NCI-H1417 (cell line): ENCODE measurements at regions not wholly inside any gene's neighbourhood (a gene's known extent, or its start where the extent isn't known, plus 50 kb on each side); places are given as distances from the start of the nearest gene placed in this dataset.

Source experiments
- DNase-seq, 3 experiments: peaks; one replicate each; lab custom pipeline; 2025; lab: John Stamatoyannopoulos, UW

GRCh38 chr6:165986914-165987482, 180.7 kb downstream of the TBXT start:
- DNase-seq: no peak

DNA sequence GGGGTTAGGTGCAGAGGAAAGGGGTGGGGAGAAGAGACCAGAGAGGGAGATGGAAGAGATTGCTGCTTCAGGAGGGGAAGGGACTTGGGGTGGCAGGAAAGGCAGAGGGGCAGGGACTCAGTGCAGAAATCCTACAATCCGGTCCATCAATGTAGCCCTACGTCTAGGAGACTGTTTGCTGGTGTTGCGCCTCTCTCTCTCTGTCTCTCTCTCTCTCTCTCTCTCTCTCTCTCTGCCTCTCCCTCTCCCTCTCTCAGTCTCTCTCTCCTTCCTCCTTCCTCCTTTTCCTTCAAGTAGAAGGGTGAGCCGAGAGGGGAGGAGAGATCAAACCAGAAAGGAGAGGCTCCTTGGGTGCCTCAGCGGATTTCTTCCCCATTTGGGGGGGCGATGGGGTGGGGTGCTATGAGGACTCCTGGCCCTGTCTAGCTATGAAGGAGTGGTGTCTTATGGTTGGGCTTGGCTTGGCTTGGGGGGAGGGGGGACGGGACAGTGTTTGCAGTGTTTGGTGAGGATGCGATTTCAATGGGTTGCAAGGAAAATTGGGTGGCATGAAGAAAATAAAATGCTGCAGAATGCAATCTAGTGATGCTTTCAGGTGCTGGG, 181.2 kb downstream of the TBXT start:
- no peak for DNase-seq

DNA sequence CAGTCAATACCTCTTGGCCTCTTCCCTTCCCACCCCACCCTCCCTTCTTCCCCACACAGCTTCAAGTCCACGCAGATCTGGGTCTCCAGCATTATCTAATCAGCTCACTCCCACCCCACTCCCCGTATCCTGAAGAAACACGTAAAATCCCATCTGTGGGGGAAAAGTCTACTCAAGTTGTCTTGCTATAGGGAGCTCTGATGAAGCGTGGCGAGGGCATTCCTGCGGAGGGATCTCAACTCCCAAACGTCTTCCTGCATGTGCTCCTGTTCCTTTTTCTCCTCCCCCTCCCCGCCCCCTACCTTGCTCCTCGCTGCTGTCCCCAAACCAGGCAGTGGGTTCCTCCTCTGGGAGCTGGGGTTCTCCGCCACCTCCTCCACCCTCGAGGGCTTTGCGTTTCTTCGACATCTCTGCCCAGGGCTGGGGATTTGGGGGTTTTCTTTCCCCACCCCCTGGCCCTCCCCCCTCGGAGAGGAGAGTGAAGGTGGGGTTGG, 181.8 kb downstream of the TBXT start:
- no peak for DNase-seq

DNA sequence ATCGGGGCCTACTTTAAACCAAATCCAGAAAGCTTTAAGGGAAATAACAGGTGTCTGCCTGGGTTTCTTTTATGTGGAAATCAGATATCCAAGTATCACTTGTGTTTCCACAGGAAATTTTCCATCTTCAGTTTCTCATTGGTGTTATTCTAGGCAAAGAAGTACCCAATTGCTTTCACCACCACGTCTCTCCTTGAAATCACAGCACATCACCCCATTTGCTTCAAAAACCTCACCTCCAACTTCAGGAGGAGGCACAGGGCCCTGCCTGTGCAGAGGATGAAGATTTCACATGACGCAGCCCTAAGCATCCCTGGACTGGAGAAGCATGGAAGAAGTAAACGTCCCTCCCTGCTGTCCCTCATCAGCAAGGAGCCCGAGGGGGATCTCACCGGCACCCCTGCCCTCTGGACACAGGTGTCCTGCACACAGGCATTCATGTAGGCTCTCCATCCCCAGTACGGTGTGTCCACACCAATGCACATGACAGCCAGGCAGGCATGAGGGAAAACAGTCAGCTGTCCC, 182.3 kb downstream of the TBXT start:
- no peak for DNase-seq

DNA sequence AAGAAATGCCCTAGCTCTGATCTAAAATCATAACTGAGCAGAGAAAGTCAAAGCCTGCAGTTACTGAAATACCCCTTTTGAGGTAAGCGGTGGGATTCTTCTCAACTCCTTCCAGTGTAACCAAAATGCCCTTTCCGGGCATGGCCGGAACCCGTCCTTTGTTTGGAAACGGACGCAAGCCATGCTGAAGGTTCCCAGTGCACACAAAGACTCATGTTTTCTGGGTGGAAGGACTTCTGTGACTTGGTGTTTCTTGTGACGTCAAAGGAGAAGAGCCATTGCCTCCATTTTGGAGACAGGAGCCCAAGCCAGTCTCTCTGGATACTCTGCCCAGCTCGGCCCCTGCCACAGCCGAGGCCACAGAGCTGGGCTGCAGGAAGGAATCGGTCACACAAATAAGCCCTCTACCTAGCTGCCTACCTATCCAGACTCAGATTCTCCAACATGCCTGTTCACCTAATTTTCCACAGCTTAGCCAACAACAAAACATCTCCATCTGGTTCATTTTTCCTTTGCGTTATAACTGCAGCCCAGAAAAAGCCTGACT, 182.8 kb downstream of the TBXT start:
- DNase-seq: no peak

- no peak for DNase-seq
Measured at GRCh38 chr6:165983112-165984072, 184.3 kb downstream of the TBXT start.

GRCh38 chr6:165978476-165978875, 189.2 kb downstream of the TBXT start:
- no peak for DNase-seq

- no peak for DNase-seq
Measured at GRCh38 chr6:165976684-165977083, 191.0 kb downstream of the TBXT start.

DNA sequence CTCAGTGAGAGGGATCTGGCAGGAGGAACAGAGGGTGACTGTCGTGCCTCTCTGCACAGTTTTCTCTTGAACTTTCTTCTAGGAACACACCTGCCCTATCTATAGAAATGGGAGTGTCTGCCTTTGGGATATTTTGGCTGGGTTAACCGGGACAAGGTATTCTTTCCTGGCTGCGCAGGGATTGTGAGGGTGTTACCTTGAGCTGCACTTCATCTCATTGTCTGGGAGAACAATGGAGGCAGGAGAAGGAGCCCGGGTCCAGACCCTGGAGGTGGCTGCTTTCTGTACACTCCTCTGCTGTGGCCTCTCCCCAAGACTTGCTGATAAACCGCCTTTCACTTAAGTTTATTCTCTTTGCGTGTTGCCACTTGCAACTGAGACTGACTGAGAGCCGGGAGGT, 192.8 kb downstream of the TBXT start:
- DNase-seq: no peak

DNA sequence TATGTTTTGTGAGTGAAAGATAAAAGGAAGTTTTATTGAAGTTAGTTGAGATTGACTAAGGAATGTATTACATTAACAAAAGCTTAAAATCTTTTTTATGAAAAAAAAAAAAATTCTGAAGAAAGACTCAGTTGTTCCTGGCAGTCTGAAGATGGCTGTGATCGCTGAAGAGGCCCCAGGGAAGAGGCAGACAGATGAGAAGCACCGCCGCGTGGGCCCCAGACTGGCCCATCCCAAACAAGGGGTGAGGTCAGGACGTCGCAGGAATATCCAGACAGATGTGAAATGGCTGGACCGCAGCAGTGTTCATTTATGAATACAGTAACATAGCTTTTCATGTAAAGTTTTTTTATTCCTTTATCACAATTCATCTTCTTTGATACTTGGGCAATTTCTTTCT, 194.2 kb downstream of the TBXT start:
- DNase-seq: no peak

- DNase-seq: no peak
Measured at GRCh38 chr6:165972139-165972802, 195.4 kb downstream of the TBXT start.

GRCh38 chr6:165971202-165971601, 196.4 kb downstream of the TBXT start:
- no peak for DNase-seq

DNA sequence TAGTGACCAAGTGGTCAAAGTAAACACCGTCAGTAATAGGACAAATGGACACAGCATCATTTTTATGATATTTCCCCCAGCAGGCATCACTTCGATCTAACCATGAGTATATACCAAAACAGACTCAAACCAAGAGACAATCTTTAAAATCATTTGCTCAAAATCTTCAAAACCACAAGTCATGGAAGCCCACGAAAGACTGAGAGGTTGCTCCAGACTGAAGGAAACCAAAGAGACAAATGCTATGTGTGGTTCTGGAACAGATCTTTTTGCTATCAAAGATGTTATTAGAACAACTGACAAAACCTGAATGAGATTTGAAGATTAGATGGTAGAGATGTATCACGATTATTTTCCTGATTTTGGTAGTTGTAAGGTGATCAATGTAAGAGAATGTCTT, 197.7 kb downstream of the TBXT start:
- DNase-seq: no peak

- DNase-seq: no peak
Measured at GRCh38 chr6:165969184-165969583, 198.5 kb downstream of the TBXT start.

DNA sequence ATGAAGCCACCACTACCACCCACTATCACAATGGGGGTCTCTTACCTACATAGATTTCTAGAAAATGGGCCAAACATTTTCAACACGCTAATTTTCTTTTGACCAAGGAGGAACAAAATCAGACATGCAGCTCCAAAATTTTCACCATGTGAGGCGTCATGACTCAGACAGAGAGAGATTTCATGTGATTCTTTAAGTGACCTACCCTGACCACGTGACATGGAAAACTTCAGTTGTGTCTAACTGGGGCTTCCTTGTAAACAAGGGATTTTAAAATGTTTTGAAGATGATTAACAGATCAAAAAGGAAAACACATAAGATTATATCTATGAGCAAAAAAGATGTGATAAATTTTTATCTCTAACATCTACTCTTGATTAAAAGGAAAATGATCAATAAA, 199.2 kb downstream of the TBXT start:
- DNase-seq: no peak

DNA sequence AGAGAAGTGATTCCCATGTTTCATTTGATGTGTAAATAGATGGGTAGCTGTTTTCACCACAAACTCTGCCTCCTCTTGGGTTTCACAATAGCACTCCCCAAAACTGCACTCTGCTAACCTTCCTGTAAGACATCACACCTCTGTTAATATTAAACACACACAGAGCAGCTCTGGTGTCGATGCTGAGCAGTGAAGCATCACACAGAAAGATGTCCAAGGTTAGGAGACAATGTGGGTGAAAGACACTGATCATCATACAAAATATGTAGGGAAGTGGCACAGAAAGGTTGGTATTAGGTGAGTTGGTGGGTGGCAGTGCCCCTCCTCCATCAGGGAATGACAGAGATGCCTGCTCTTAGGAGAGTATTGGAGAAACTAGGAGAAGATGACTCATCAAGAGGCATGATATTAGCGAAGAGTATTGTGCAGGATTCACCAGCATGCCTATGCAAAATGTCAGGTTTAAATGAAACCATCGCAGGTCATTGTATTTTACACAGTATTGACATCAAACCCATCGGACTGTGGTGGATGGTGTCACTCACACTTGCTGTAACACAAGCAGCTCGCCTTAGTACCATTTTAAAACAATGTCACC, 199.7 kb downstream of the TBXT start:
- no peak for DNase-seq

- no peak for DNase-seq
Measured at GRCh38 chr6:165963750-165964149, 203.9 kb downstream of the TBXT start.

DNA sequence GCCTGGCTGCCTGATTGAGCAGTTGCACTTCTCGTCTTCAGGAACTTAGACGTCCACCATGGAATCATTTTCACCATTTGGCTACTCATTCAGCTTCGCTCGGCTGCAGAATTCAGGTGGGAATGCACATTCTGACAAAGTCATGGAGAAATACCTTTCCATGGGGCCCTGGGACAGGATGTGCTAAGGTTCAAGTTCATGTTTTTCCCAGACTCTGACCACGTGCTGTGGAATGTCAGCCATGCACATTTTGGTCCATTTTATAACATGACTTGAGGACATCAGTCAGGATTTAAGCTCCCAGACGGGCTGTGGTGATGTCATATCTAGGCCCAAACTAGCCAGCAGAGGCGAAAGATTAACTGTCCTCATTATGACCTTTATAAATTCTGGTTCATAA, 205.3 kb downstream of the TBXT start:
- DNase-seq: no peak

GRCh38 chr6:165961233-165961632, 206.4 kb downstream of the TBXT start:
- DNase-seq: no peak

DNA sequence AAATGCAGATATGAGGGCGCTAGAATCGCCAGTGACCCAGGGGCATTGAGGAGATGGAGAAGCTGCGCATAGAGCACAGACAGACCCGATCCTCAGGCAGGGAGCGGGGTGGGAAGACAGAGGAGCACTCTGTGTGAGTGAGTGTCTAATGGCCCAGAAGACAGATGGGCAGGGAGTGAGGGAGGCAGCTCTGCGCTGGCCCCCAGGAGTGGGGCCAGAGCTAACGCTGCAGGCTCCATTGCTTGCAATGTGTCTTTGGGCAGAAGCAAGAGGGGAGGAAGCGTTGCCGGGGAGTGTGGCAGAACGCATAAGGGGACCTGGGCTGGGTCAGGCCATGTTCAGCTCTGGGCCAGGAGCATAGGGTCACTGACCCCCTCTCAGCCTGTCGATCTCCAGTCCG, 207.0 kb downstream of the TBXT start:
- no peak for DNase-seq

DNA sequence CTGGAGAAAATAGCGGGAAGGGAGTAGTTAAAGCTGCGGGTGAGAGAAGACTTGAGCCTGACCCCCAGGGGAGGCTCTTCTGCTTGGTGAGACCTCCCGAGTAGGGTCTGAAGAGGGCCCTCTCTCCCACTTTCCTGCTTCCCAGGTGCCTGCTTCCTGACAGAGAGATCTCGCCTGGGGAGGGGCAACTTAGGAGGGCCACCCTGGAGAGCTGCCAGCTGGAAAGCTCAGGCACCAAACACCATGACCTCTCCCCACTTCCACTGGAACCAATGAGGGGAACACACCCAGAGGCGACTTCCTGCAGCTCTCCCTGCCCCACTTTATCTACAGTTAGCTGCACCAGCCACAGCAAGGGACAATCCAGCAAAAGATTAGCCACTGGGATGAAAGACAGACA, 208.0 kb downstream of the TBXT start:
- no peak for DNase-seq

GRCh38 chr6:165956874-165957273, 210.8 kb downstream of the TBXT start:
- no peak for DNase-seq
